ENCODE measurements at regions not wholly inside any gene's neighbourhood (a gene's known extent, or its start where the extent isn't known, plus 50 kb on each side); places are given as distances from the start of the nearest gene placed in this dataset.
"Not testable (repeated sequence)": the region's sequence is repeated elsewhere in the genome, so short reads cannot be mapped to it uniquely, and the experiment has no call there.

GRCh38 chr14:59125156-59125555 is 63.3 kb upstream of the DAAM1 start:
- Mint-ChIP-seq H3K4me1 (ENCODE audit: low read depth) (no peaks in the 10 kb centered on the region), H3K27ac (no peak overlapping the region), H3K27me3 (peaks cover 34% of the 10 kb centered on the region), H3K9me3 (no peaks in the 10 kb centered on the region), H3K4me3 (no peak overlapping the region), H3K36me3 (ENCODE audit: low read depth) (no peaks in the 10 kb centered on the region)
- no peak for DNase-seq

- Mint-ChIP-seq H3K36me3 (ENCODE audit: low read depth) (no peaks in the 10 kb centered on the region), H3K4me1 (ENCODE audit: low read depth) (no peaks in the 10 kb centered on the region), H3K9me3 (no peaks in the 10 kb centered on the region), H3K27me3 (peaks cover 36% of the 10 kb centered on the region), H3K4me3 (no peak overlapping the region), H3K27ac (no peak overlapping the region)
- DNase-seq, result no peak
Observed at GRCh38 chr14:59126714-59127436, 61.6 kb upstream of the DAAM1 start.

- H3K4me3 Mint-ChIP-seq, result no peak overlapping the region
- peaks cover 36% of the 10 kb centered on the region for H3K27me3 Mint-ChIP-seq
- no peak overlapping the region for H3K27ac Mint-ChIP-seq
- DNase-seq, result no peak
- H3K4me1 Mint-ChIP-seq (ENCODE audit: low read depth), result no peaks in the 10 kb centered on the region
- no peaks in the 10 kb centered on the region for H3K36me3 Mint-ChIP-seq (ENCODE audit: low read depth)
- H3K9me3 Mint-ChIP-seq, result no peaks in the 10 kb centered on the region
Observed at GRCh38 chr14:59127437-59127732, 61.1 kb upstream of the DAAM1 start.

GRCh38 chr14:59130462-59130861 is 58.0 kb upstream of the DAAM1 start:
- DNase-seq, result no peak
- H3K4me1 Mint-ChIP-seq (ENCODE audit: low read depth), result no peaks in the 10 kb centered on the region
- no peaks in the 10 kb centered on the region for H3K36me3 Mint-ChIP-seq (ENCODE audit: low read depth)
- no peak overlapping the region for H3K27ac Mint-ChIP-seq
- no peak overlapping the region for H3K4me3 Mint-ChIP-seq
- no peaks in the 10 kb centered on the region for H3K9me3 Mint-ChIP-seq
- peaks cover 29% of the 10 kb centered on the region for H3K27me3 Mint-ChIP-seq

DNA sequence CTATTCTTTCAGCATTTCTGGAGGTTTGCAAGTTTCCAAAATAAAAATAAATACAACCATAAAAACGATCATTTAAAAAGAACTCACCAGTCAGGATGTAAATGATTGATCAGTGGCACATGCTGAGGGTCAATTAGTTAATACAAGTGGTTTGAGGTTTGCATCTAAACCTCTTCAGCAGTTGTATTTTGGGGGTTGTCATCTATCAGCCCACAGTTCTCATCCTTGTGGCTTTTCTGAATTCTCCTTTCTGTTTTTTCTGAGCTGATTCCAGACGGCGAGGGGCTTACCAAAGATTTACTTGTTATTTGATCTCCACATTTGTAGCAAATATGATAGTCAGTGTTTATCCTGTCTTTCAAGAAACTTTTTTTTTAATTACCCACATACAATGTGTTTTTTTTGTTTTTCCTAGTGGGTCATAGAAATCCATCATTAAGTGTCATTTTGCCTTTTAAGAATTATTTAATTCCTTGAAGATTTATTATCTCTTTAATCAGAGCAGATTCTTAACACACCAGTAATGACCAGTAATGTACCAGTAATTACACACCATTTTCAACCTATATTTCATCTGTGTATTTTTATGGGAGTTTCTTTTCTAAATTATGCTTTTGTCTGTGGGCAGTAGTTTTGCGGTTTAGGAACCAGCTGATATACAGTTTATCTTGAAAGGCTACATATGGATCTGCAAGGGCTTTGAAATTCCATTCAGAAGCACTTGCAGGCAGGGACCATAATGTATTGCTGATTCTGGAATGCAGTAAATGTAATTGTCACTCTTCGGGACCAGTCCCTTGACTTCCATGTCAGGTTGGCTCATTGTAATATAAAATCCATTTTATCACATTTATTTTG is 56.3 kb upstream of the DAAM1 start:
- Mint-ChIP-seq H3K27ac (no peak overlapping the region), H3K9me3 (no peaks in the 10 kb centered on the region), H3K27me3 (peaks cover 22% of the 10 kb centered on the region), H3K4me3 (no peak overlapping the region), H3K36me3 (ENCODE audit: low read depth) (no peaks in the 10 kb centered on the region), H3K4me1 (ENCODE audit: low read depth) (no peaks in the 10 kb centered on the region)
- no peak for DNase-seq

DNA sequence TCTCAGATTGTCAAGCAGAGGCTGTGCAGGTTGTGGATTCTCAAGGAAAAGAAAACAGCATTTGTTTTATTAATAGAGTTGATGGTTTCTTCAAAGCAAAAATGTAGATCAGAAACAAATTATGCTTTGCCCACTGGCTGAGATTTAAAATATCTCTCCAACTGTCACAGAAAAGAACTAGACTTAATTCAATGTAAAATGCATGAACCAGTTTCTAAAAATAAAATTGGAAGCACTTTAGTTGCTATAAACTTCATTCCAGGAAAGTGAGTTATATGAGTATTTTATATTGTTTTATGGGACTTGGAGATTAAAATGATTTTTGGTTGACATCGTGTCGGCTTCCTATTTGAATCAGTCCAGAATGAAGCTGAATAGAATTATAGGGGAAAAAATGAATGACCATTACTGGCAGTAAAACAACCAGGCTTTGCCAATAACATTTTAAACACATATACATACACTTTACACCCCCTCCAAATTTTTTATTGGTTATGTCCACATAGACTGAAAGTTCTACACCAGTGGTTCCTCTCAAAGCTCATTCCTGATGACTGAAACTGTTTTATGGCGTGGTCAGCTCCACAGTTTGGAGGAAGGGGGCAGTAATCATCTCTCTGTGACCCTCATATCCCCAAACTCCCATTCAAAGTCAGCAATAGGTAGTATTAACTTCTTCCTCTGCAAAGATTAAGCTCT is 55.5 kb upstream of the DAAM1 start:
- no peaks in the 10 kb centered on the region for H3K36me3 Mint-ChIP-seq (ENCODE audit: low read depth)
- peaks cover 15% of the 10 kb centered on the region for H3K27me3 Mint-ChIP-seq
- H3K9me3 Mint-ChIP-seq, result no peaks in the 10 kb centered on the region
- no peak overlapping the region for H3K27ac Mint-ChIP-seq
- DNase-seq, result no peak
- no peaks in the 10 kb centered on the region for H3K4me1 Mint-ChIP-seq (ENCODE audit: low read depth)
- no peak overlapping the region for H3K4me3 Mint-ChIP-seq

- Mint-ChIP-seq H3K4me3 (no peak overlapping the region), H3K9me3 (no peaks in the 10 kb centered on the region), H3K36me3 (ENCODE audit: low read depth) (no peaks in the 10 kb centered on the region), H3K4me1 (ENCODE audit: low read depth) (no peaks in the 10 kb centered on the region), H3K27me3 (peaks cover 12% of the 10 kb centered on the region), H3K27ac (no peak overlapping the region)
- no peak for DNase-seq
Observed at GRCh38 chr14:59133709-59134108, 54.8 kb upstream of the DAAM1 start.

DNA sequence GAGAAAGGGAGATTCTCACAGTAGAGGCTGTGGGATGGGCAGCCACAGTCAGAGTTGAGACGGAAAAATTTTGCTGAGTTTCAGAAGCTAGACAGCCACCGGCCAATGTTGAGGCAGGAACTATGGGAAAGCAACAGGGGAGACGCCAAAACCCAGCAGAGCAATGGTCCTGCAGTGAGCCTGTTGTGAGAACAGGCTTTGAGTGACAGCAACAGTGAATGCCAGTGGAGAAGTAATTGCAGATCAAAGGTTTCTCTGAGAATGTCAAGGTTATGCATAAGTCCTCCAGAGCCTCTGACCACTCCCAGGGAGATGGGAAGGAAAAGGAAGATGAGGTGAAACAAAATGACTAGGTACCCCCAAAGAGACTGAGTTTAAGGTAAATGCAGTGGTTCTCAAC is 54.2 kb upstream of the DAAM1 start:
- Mint-ChIP-seq H3K4me1 (ENCODE audit: low read depth) (no peaks in the 10 kb centered on the region), H3K4me3 (no peak overlapping the region), H3K9me3 (no peaks in the 10 kb centered on the region), H3K36me3 (ENCODE audit: low read depth) (no peaks in the 10 kb centered on the region), H3K27me3 (peaks cover 9% of the 10 kb centered on the region), H3K27ac (no peak overlapping the region)
- DNase-seq, result no peak

DNA sequence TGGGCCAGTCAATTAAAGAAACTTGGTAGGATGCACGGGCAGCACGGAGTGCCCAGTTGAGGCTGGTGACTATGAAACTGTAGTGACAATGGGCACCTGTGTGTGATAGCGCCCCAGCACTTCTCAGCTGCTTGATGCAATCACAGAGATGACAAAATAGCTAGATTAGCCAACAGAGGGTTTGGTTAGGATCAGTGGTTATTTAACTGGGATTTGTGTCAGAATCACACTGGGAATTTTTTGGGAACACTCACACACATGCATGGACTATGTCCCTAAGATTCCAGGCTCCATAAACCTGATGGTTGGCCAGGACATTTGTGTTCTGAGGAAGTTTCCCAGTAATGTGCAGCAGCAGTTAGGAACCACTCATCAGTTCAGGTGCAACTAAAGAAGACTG is 51.2 kb upstream of the DAAM1 start:
- DNase-seq, result no peak
- Mint-ChIP-seq H3K27ac (no peak overlapping the region), H3K4me3 (no peak overlapping the region), H3K9me3 (no peaks in the 10 kb centered on the region), H3K36me3 (ENCODE audit: low read depth) (no peaks in the 10 kb centered on the region), H3K27me3 (no peaks in the 10 kb centered on the region), H3K4me1 (ENCODE audit: low read depth) (no peaks in the 10 kb centered on the region)

DNA sequence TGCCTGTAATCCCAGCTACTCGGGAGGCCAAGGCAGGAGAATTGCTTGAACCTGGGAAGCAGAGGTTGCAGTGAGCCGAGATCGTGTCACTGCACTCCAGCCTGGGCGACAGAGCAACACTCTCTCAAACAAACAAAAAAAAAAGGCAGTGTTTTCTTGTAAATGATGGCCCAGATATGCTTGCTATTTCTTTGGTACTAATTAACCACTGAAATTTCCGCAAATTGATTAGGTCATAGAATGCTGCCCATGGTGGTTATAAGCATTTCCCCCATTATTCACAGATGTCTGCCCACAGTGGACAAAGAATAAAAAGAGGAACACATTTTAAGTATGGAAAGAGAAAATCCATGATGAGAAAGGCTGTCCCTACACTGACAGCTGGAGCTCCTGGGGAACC is 49.9 kb upstream of the DAAM1 start:
- not testable (repeated sequence) for H3K4me3 Mint-ChIP-seq, H3K27me3 Mint-ChIP-seq

More for the DNA sequence above, 49.9 kb upstream of the DAAM1 start:
- H3K27ac Mint-ChIP-seq; H3K36me3 Mint-ChIP-seq (ENCODE audit: low read depth); DNase-seq; H3K4me1 Mint-ChIP-seq (ENCODE audit: low read depth); H3K9me3 Mint-ChIP-seq: not testable (repeated sequence)

Measured in activated T-cell treated with anti-CD3 and anti-CD28 coated beads, Interleukin-2, amount 50 U/mL, for 24 hours (primary cell).